NCI-H748 (cell line): ENCODE measurements at regions not wholly inside any gene's neighbourhood (a gene's known extent, or its start where the extent isn't known, plus 50 kb on each side); places are given as distances from the start of the nearest gene placed in this dataset.
A peak's percentile ranks its signal among the peaks of the same experiment; 100 is the strongest.

Experiments used
- DNase-seq: peaks from one replicate; lab custom pipeline; 2025; ENCODE audit not compliant: unreplicated experiment; lab: John Stamatoyannopoulos, UW

- peak; percentile 74 for DNase-seq
Measured at GRCh38 chr4:176002007-176002613, 63.5 kb upstream of the WDR17 start.

- DNase-seq: no peak
Measured at GRCh38 chr4:176005766-176006165, 59.9 kb upstream of the WDR17 start.

GRCh38 chr4:176009254-176009653 lies 56.4 kb upstream of the WDR17 start:
- DNase-seq: no peak

GRCh38 chr4:176011529-176011928 lies 54.1 kb upstream of the WDR17 start:
- DNase-seq: no peak

- DNase-seq: no peak
Measured at GRCh38 chr4:176013476-176014247, 52.0 kb upstream of the WDR17 start.

- DNase-seq: no peak
Measured at GRCh38 chr4:176014583-176015108, 51.0 kb upstream of the WDR17 start.
